Esophagus squamous epithelium (tissue), 5 donors: ENCODE measurements at regions not wholly inside any gene's neighbourhood (a gene's known extent, or its start where the extent isn't known, plus 50 kb on each side); places are given as distances from the start of the nearest gene placed in this dataset.

Source experiments
- DNase-seq: peaks from one replicate; lab custom pipeline; 2025; lab: John Stamatoyannopoulos, UW
- H3K27ac ChIP-seq, 4 donors: fragments of 200-600 bp; sonication (generic); one replicate each; pipeline ENCODE4 v1.5.1; 2016 to 2019; ENCODE audit warnings: mild to moderate bottlenecking in 1 of 4
- H3K27me3 ChIP-seq, 4 donors: fragments of 200-600 bp; sonication (generic); 1 replicate in 3 of 4; 2 replicates in 1 of 4; pipeline versions ENCODE4 v1.5.1 to v1.6.0; 2017 to 2021; ENCODE audit warnings: antibody characterized with exemption in 1 of 4
- H3K36me3 ChIP-seq, 3 donors: fragments of 200-600 bp; sonication (generic); one replicate each; pipeline ENCODE4 v1.5.1; 2016 to 2019
- H3K4me1 ChIP-seq, 3 donors: fragments of 200-600 bp; sonication (generic); one replicate each; pipeline ENCODE4 v1.5.1; 2017 to 2019
- H3K4me3 ChIP-seq, 4 donors: fragments of 200-600 bp; sonication (generic); 1 replicate in 3 of 4; 2 replicates in 1 of 4; pipeline ENCODE4 v1.5.1; 2016 to 2019; ENCODE audit warnings: mild to moderate bottlenecking in 2 of 4, moderate library complexity in 1 of 4
- H3K9me3 ChIP-seq, 3 donors: fragments of 200-600 bp; sonication (generic); one replicate each; pipeline ENCODE4 v1.5.1; 2016 to 2019
- CTCF ChIP-seq, 6 experiments: fragments of 450-650 bp in 4 of 6; fragments of 200-600 bp in 2 of 6; sonication (generic) in 2 of 6; IDR thresholded peaks; one replicate each; pipeline ENCODE4 v1.5.1; 2016 to 2019; ENCODE audit warnings: antibody characterized with exemption in 6 of 6, mild to moderate bottlenecking in 4 of 6, moderate library complexity in 4 of 6
- POLR2A ChIP-seq, 4 donors: fragments of 450-650 bp; IDR thresholded peaks; one replicate each; pipeline ENCODE4 v1.6.1; 2017; ENCODE audit warnings: antibody characterized with exemption in 4 of 4, mild to moderate bottlenecking in 4 of 4, moderate library complexity in 3 of 4
- WGBS, 2 donors: methylation state at CpG; one replicate each; pipeline ENCODE4 v1.1.5; 2018; 5-methylcytosine and 5-hydroxymethylcytosine counted together
- intact Hi-C: fragments of 100-400 bp; cut with DNase I; formaldehyde crosslinking; loops from one replicate; pipeline ENCODE4 v1.15.0; 2022
- small RNA-seq, 4 donors: library from RNA; depleted of rRNA; stranded (forward); fragments of <200 nt; gene quantifications; one replicate each; pipeline ENCODE3, GENCODE V24; 2016
- donor health status: DM: yes; HTN: yes; CAD: no.

- no peak overlapping the region for H3K27ac ChIP-seq
- no peaks in the 10 kb centered on the region for H3K9me3 ChIP-seq
- DNase-seq = no peak
- TF ChIP-seq POLR2A (IDR thresholded peaks at IDR 0.05) (no peak), CTCF (IDR thresholded peaks at IDR 0.05) (no peak)
- H3K36me3 ChIP-seq = no peaks in the 10 kb centered on the region
- 65 to 73% methylated on average over 4 to 5 of the region's 5 CpGs for WGBS, 2 donors
- H3K4me3 ChIP-seq = no peak overlapping the region
- intact Hi-C loops = no loop called here
- no peaks in the 10 kb centered on the region for H3K4me1 ChIP-seq
- H3K27me3 ChIP-seq = peaks cover 0 to 3% (median 0%) of the 10 kb centered on the region in 4 donors
Observed at GRCh38 chr6:168719901-168720300, 278.9 kb downstream of the SMOC2 start.

- Histone ChIP-seq H3K36me3 (no peaks in the 10 kb centered on the region), H3K9me3 (no peaks in the 10 kb centered on the region), H3K4me3 (no peak overlapping the region), H3K27ac (no peak overlapping the region), H3K27me3 (peaks cover 0 to 3% (median 0%) of the 10 kb centered on the region in 4 donors), H3K4me1 (no peaks in the 10 kb centered on the region)
- TF ChIP-seq CTCF (IDR thresholded peaks at IDR 0.05) (no peak), POLR2A (IDR thresholded peaks at IDR 0.05) (no peak)
- WGBS, 2 donors = 80 to 91% methylated on average over 6 to 11 of the region's 14 CpGs
- intact Hi-C loops = no loop called here
- DNase-seq = no peak
Observed at GRCh38 chr6:168718821-168719475, 278.0 kb downstream of the SMOC2 start.

Small RNA genes lying in the stretch of these regions (small RNA-seq; reads per million reads assigned to genes)
- 0 reads per million in 4 donors for gene AL513210.1
